Transverse colon (tissue), 4 donors: ENCODE measurements at regions not wholly inside any gene's neighbourhood (a gene's known extent, or its start where the extent isn't known, plus 50 kb on each side); places are given as distances from the start of the nearest gene placed in this dataset.

ENCODE experiments used
- DNase-seq: peaks from one replicate; pipeline ENCODE4 v3.0.0-alpha.2; 2019
- H3K27ac ChIP-seq, 4 donors: fragments of 200-600 bp; sonication (generic); 2 replicates each; pipeline ENCODE4 v1.5.1; 2016 to 2018; ENCODE audit warnings: inconsistent platforms in 4 of 4
- H3K27me3 ChIP-seq: fragments of 200-600 bp; sonication (generic); 2 replicates; pipeline ENCODE4 v1.5.1; 2017; ENCODE audit warnings: inconsistent platforms
- H3K36me3 ChIP-seq, 4 donors: fragments of 200-600 bp; sonication (generic); 2 replicates each; pipeline ENCODE4 v1.5.1; 2017 to 2019; ENCODE audit warnings: inconsistent platforms in 4 of 4
- H3K4me1 ChIP-seq, 4 donors: fragments of 200-600 bp; sonication (generic); 2 replicates each; pipeline ENCODE4 v1.5.1; 2017 to 2020; ENCODE audit warnings: inconsistent platforms in 4 of 4
- H3K4me3 ChIP-seq, 4 donors: fragments of 200-600 bp; sonication (generic); 1 replicate in 1 of 4; 2 replicates in 3 of 4; pipeline versions ENCODE4 v1.5.1 to v1.6.1; 2017 to 2019; ENCODE audit warnings: inconsistent platforms in 4 of 4
- H3K9me3 ChIP-seq, 2 donors: fragments of 200-600 bp; sonication (generic); 2 replicates each; pipeline ENCODE4 v1.5.1; 2017 to 2019; ENCODE audit warnings: inconsistent platforms in 2 of 2
- CTCF ChIP-seq, 5 experiments: fragments of 200-600 bp in 3 of 5; fragments of 450-650 bp in 2 of 5; sonication (generic) in 3 of 5; IDR thresholded peaks; 1 replicate in 2 of 5; 2 replicates in 3 of 5; pipeline ENCODE4 v1.5.1; 2016 to 2017; ENCODE audit warnings: antibody characterized with exemption in 5 of 5, inconsistent platforms in 3 of 5, mild to moderate bottlenecking in 2 of 5, moderate library complexity in 1 of 5
- EP300 ChIP-seq: sonication (generic); formaldehyde crosslinking; IDR thresholded peaks from one replicate; pipeline ENCODE4 v1.6.1; 2017; ENCODE audit warnings: antibody characterized with exemption, low read depth
- POLR2A ChIP-seq: fragments of 450-650 bp; IDR thresholded peaks from one replicate; pipeline ENCODE4 v1.6.1; 2016; ENCODE audit warnings: antibody characterized with exemption, mild to moderate bottlenecking, moderate library complexity
- POLR2AphosphoS5 ChIP-seq, 3 donors: sonication (generic); formaldehyde crosslinking; IDR thresholded peaks; one replicate each; pipeline ENCODE4 v1.6.1; 2016; ENCODE audit warnings: antibody characterized with exemption in 3 of 3
- WGBS, 2 donors: methylation state at CpG; one replicate each; pipeline ENCODE4 v1.1.5; 2018; ENCODE audit warnings: low coverage in 1 of 2; 5-methylcytosine and 5-hydroxymethylcytosine counted together
- in situ Hi-C, 4 donors: fragments of 200-750 bp; cut with MboI; loops; one replicate each; pipeline versions ENCODE4 v1.15.0 to v1.15.1; 2017; ENCODE audit warnings: low sequenced_read_pairs in 3 of 4, low pct_ligation_motif_present in 1 of 4, low pct_unique_long_range_greater_than_20kb in 1 of 4
- intact Hi-C: fragments of 100-400 bp; cut with DNase I; formaldehyde crosslinking; loops from one replicate; pipeline ENCODE4 v1.15.1; 2023; ENCODE audit warnings: low total_unique reads

GRCh38 chr13:61777271-61777670 lies 361.6 kb upstream of the PCDH20 start:
- 49 to 67% methylated on average over 1 to 3 of the region's 3 CpGs for WGBS, 2 donors
- no peaks in the 10 kb centered on the region for H3K4me1 ChIP-seq
- intact Hi-C loops: no loop called here
- H3K4me3 ChIP-seq: no peak overlapping the region
- H3K27me3 ChIP-seq: no peaks in the 10 kb centered on the region
- TF ChIP-seq POLR2A: no peak
- in situ Hi-C loops: no loop called here
- no peaks in the 10 kb centered on the region for H3K36me3 ChIP-seq
- no peak overlapping the region for H3K27ac ChIP-seq
- no peaks in the 10 kb centered on the region for H3K9me3 ChIP-seq
- no peak for DNase-seq

GRCh38 chr13:61774903-61775302 lies 359.3 kb upstream of the PCDH20 start:
- no peaks in the 10 kb centered on the region for H3K27me3 ChIP-seq
- intact Hi-C loops: no loop called here
- in situ Hi-C loops: no loop called here
- no peaks in the 10 kb centered on the region for H3K4me1 ChIP-seq
- no peaks in the 10 kb centered on the region for H3K9me3 ChIP-seq
- no peak overlapping the region for H3K4me3 ChIP-seq
- H3K27ac ChIP-seq: no peak overlapping the region
- TF ChIP-seq CTCF (IDR thresholded peaks at IDR 0.05) (no peak), EP300 (no peak), POLR2AphosphoS5 (IDR thresholded peaks at IDR 0.05) (no peak), POLR2A (no peak)
- DNase-seq: no peak
- H3K36me3 ChIP-seq: no peaks in the 10 kb centered on the region

GRCh38 chr13:61770681-61771080 lies 355.0 kb upstream of the PCDH20 start:
- H3K4me1 ChIP-seq: no peaks in the 10 kb centered on the region
- TF ChIP-seq CTCF (IDR thresholded peaks at IDR 0.05) (no peak), POLR2AphosphoS5 (IDR thresholded peaks at IDR 0.05) (no peak), EP300 (no peak), POLR2A (no peak)
- WGBS, 2 donors: 0 to 48% methylated on average over 1 to 4 of the region's 4 CpGs
- no peaks in the 10 kb centered on the region for H3K27me3 ChIP-seq
- H3K9me3 ChIP-seq: peaks cover 0 to 6% of the 10 kb centered on the region in 2 donors
- no peak overlapping the region for H3K4me3 ChIP-seq
- no peaks in the 10 kb centered on the region for H3K36me3 ChIP-seq
- intact Hi-C loops (no loop called here), in situ Hi-C loops (no loop called here)
- H3K27ac ChIP-seq: no peak overlapping the region
- no peak for DNase-seq

GRCh38 chr13:61768175-61768574 lies 352.5 kb upstream of the PCDH20 start:
- no peak for DNase-seq
- Histone ChIP-seq H3K4me1 (no peaks in the 10 kb centered on the region), H3K9me3 (peaks cover 0 to 6% of the 10 kb centered on the region in 2 donors), H3K27me3 (no peaks in the 10 kb centered on the region), H3K4me3 (no peak overlapping the region), H3K36me3 (no peaks in the 10 kb centered on the region), H3K27ac (no peak overlapping the region)
- in situ Hi-C loops: no loop called here
- WGBS, 2 donors: 62 to 63% methylated on average over 2 of the region's 2 CpGs
- intact Hi-C loops: no loop called here
- TF ChIP-seq POLR2AphosphoS5 (IDR thresholded peaks at IDR 0.05): no peak
- no peak for TF ChIP-seq CTCF (IDR thresholded peaks at IDR 0.05)
- no peak for TF ChIP-seq EP300
- TF ChIP-seq POLR2A: no peak

GRCh38 chr13:61766667-61767058 lies 351.0 kb upstream of the PCDH20 start:
- DNase-seq: no peak
- Histone ChIP-seq H3K9me3 (peaks cover 0 to 6% of the 10 kb centered on the region in 2 donors), H3K4me3 (no peak overlapping the region), H3K27me3 (no peaks in the 10 kb centered on the region), H3K27ac (no peak overlapping the region), H3K36me3 (no peaks in the 10 kb centered on the region), H3K4me1 (no peaks in the 10 kb centered on the region)
- 71 to 94% methylated on average over 4 to 11 of the region's 11 CpGs for WGBS, 2 donors
- no peak for TF ChIP-seq POLR2AphosphoS5 (IDR thresholded peaks at IDR 0.05)
- TF ChIP-seq CTCF (IDR thresholded peaks at IDR 0.05): no peak
- TF ChIP-seq POLR2A: no peak
- TF ChIP-seq EP300: no peak
- intact Hi-C loops (no loop called here), in situ Hi-C loops (no loop called here)
